ENCODE measurements at regions not wholly inside any gene's neighbourhood (a gene's known extent, or its start where the extent isn't known, plus 50 kb on each side); places are given as distances from the start of the nearest gene placed in this dataset.

- TF ChIP-seq CTCF (IDR thresholded peaks at IDR 0.05): no peak
- TF ChIP-seq POLR2A (IDR thresholded peaks at IDR 0.05): no peak
- TF ChIP-seq EP300 (IDR thresholded peaks at IDR 0.05): no peak
- TF ChIP-seq POLR2AphosphoS5 (IDR thresholded peaks at IDR 0.05): no peak
These were observed 497.8 kb upstream of the ARID1B start for GRCh38 chr6:156279261-156279969.

All from suprapubic skin (tissue), 4 donors.